GM12874 (cell line): ENCODE measurements at regions not wholly inside any gene's neighbourhood (a gene's known extent, or its start where the extent isn't known, plus 50 kb on each side); places are given as distances from the start of the nearest gene placed in this dataset.

Experiments used
- TF ChIP-seq, protein P1 (sequence below): IDR thresholded peaks from 2 replicates; pipeline ENCODE4 v1.5.1; 2011; ENCODE audit warnings: low read depth, mild to moderate bottlenecking, control low read depth, low read length, moderate library complexity; ENCODE audit not compliant: insufficient read depth

DNA sequence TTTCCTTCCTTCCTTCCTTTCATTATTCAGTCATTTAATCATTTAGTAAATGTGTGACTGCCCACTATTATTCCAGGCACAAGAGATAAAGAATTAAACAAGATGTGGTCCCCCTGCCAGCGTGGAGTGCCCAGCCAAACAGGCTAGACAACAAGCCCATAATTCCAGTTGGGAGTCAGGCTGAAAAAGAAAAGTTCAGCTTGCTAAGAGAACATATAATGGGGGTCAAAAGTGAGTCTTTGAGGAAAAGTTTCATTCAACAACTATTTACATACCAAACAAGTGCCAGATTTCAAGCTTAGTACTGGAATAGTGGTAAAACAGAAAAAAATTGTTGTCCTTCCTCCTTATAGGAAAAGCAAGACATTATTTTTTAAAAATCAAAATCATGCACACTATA, 523.7 kb downstream of the TAFA4 start:
- TF ChIP-seq, protein P1, sequence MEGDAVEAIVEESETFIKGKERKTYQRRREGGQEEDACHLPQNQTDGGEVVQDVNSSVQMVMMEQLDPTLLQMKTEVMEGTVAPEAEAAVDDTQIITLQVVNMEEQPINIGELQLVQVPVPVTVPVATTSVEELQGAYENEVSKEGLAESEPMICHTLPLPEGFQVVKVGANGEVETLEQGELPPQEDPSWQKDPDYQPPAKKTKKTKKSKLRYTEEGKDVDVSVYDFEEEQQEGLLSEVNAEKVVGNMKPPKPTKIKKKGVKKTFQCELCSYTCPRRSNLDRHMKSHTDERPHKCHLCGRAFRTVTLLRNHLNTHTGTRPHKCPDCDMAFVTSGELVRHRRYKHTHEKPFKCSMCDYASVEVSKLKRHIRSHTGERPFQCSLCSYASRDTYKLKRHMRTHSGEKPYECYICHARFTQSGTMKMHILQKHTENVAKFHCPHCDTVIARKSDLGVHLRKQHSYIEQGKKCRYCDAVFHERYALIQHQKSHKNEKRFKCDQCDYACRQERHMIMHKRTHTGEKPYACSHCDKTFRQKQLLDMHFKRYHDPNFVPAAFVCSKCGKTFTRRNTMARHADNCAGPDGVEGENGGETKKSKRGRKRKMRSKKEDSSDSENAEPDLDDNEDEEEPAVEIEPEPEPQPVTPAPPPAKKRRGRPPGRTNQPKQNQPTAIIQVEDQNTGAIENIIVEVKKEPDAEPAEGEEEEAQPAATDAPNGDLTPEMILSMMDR: no peak

DNA sequence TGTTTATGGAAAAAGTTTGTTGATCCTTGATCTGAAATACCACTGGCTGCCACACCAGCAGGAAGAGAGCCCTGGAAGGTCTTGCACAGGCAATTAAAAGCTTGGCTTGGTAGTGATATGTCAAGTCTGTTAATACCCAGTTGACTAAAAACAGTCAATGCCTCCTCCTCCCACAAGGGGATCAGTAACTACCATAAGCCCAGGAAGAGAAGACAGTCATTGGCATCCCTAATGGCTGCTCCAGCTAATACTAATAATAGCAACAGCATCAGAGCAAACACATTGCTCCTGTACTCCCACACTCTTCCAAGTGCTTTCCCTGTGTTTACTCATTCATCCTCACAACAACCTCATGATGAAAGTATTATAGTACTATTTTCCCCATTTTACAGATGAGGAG, 528.6 kb downstream of the TAFA4 start:
- TF ChIP-seq, protein P1: no peak

DNA sequence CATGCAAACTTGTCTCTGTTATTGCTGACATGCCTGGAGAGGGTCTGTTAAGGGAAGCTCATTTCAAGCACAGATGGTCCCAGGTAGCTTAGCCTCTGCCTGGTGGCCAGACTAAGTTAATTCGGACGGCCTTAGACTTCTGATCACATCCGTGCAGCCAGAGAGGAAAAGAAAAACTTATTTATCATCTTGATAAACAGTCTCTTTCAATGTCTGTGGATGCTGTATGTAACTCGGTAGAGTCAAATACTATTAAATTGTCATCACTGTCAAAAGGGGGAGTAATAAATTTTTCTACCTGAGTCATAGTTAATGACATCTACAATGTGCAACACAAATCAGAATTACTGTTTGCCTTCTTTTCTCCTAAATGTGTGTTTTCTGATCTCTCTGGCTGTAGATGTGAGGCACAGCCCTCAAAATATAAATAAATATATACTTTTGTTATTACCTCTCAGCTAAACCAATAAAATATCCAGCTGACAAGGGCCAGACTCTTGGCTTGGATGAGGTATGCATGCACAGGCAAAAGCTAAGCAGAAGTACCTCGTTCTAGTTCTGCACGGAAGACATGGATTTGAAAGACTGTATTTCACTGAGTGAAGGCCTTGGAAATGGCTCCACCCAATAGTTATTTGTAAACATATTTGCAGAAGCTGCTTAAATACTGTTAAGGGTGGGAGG, 530.0 kb downstream of the TAFA4 start:
- TF ChIP-seq, protein P1: no peak

DNA sequence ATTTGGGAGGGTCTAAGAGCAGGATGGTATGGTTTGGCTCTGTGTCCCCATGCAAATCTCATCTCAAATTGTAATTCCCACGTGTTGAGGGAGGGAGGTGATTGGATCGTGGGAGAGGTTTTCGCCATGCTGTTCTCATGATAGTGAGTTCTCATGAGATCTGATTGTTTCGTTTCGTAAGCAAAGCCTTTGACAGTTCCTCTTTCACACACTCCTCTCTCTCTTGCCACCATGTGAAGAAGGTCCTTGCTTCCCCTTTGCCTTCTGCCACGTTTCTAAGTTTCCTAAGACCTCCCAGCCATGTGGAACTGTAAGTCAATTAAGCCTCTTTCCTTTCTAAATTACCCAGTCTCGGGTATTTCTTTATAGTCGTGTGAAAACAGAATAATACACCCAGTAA, 553.7 kb downstream of the TAFA4 start:
- TF ChIP-seq, protein P1: no peak

DNA sequence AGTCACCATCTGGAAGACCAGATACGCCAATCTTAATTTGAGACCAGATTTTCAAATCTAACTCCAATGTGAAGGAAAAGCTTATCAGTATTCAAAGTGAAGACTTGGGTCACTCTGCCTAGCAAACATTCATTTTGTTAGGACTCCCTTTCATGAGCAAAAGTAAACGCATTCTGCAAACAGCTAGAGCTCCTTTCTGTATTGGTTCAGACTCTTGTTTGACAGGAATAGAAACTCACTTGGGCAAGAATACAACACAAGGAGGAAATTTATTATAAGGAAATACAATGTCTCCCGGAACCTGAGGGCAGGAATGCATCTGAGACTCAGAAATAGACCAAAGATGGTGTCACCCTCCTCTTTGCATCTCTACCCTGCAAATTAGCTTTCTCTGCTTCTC, 558.6 kb downstream of the TAFA4 start:
- TF ChIP-seq, protein P1: no peak

DNA sequence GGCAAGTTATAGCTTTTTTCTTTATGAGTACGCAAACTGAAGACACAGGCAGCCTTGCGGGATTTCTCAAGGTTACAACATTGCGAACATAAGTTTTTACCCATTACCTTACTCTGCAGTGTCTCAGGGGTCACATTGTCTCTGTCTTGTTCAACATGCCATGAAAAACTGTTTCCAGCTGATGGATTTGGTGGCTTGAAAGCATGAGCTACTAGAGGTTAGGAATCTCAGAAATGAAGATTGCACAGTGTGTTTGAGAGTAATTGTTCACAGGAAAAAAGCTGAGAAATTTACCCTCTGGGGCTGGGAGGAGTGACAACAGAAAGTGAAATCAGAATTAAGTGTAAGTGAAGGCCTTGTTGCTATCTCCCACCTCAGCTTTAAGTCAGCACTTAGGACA, 568.6 kb downstream of the TAFA4 start:
- TF ChIP-seq, protein P1: no peak

DNA sequence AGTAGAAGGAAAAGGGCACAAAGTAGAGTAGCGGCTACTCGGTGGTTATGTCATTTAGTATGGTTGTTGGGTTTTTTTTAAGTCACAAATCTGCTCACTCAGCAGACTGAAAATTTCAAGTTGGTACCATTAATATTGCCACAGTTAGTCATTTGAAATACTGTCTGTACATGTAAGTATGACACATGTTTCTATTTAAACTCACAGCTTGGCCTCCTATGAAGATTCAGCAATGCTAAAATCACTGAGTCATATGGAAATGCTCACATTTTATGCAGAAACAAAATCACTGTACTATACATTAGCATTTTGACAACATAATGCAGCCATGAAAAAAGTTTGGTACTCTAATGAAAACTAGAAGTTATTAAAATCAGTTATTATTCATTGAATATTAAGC, 571.9 kb downstream of the TAFA4 start:
- TF ChIP-seq, protein P1: no peak
